Inferior parietal cortex (tissue), 1 donor: ENCODE measurements at regions not wholly inside any gene's neighbourhood (a gene's known extent, or its start where the extent isn't known, plus 50 kb on each side); places are given as distances from the start of the nearest gene placed in this dataset.

Experiments used
- DNase-seq: peaks from one replicate; pipeline ENCODE4 v3.0.0-alpha.2; 2016; ENCODE audit errors: extremely low spot score

DNA sequence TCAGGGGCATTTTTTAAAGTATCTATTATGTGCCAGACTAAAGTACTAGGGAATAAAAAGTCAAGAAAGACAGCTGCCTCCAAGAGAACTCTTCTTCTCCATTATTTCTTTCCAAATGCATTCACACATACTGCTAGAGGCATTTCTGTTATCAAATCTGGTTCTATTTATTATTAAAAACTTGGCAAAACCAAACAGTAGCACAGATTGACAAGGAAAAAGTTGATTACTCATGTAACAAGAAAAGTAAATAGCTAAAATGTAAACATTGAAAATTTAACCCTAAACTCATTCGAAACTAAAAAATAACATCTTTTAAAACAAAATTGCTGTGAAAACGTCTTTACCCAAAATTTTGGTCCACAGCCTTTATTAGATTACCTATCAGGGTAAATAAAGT, 132.9 kb upstream of the GUCY1A2 start:
- DNase-seq: no peak

GRCh38 chr11:107140983-107141382, 122.7 kb upstream of the GUCY1A2 start:
- DNase-seq: peak; percentile 3

- no peak for DNase-seq
These were observed 121.1 kb upstream of the GUCY1A2 start for GRCh38 chr11:107139396-107139795.

DNA sequence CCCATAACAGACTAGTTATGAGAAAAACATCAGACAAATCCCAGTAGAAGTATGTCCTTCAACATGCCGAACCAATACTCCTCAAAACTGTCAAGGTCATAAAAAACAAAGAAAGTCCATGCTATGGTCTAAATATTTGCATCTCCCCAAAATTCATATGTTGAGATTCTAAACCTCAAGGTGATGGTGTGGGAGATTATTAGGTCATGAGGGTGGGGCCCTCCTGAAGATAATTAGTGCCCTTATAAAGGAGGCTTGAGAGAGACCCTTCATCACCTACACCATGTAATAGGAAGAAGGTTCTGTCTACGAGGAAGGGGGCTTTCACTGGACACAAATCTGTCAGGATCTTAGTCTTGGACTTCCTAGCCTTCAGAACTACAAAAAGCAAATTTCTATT, 118.6 kb upstream of the GUCY1A2 start:
- no peak for DNase-seq

DNA sequence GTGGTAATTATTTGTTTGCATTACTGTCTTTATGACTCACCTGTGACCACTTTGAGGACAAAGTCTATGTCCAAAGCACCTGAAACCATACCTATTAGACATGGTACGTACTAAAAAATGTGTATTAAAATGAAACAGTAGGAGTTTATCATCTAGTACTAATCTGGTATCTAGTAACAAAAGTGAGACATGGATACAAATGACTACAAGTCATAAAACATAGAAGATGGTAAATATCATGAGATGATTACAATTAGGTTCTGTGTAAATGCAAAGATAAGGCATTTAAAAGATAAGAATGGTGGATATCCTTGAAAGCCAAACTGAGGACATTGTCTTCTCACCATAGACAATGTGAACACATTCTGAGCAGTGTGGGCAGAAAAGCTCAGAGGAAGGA, 113.5 kb upstream of the GUCY1A2 start:
- no peak for DNase-seq

- DNase-seq: no peak
These were observed 104.7 kb upstream of the GUCY1A2 start for GRCh38 chr11:107123022-107123421.

GRCh38 chr11:107118025-107118720, 99.9 kb upstream of the GUCY1A2 start:
- DNase-seq: no peak

- DNase-seq: no peak
These were observed 98.1 kb upstream of the GUCY1A2 start for GRCh38 chr11:107116358-107116757.

GRCh38 chr11:107102692-107103477, 84.6 kb upstream of the GUCY1A2 start:
- peak; percentile 15 for DNase-seq

GRCh38 chr11:107092667-107093066, 74.4 kb upstream of the GUCY1A2 start:
- DNase-seq: no peak

DNA sequence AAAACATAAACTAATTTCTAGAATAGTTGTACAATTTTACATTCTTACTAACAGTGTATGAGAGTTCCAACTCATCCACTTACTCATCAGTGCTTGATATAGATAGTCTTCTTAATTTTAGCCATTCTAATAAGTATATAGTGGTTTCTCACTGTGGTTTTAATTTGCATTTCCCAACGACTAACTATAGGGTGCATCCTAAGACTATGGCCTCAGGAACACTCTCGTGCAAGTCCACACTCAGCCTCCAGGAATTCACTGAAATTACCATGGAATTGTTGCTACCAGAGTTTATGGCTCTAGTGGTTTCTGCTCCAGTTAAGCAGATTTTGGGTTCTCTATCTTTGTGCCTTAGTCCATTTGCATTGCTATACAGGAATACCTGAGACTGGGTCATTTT, 60.1 kb upstream of the GUCY1A2 start:
- no peak for DNase-seq

DNA sequence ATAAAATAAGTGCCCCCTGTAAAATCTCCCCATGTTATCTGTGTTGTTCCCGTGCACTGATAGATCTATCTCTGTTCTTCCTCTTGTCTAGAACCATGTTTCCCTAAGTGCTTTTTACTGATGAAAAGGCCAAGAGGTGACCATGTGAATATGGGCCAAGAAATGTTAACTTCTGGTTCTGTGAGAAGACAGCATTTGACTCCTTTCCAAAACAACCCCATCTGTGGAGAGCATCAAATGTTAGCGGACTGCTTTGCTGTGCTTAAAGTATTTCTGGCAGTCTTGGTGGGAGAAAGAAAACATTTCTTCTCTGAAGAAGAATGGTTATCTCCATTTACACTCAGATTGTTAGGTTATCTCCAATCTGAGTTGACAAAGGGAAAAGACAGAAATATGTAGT, 58.6 kb upstream of the GUCY1A2 start:
- no peak for DNase-seq

DNA sequence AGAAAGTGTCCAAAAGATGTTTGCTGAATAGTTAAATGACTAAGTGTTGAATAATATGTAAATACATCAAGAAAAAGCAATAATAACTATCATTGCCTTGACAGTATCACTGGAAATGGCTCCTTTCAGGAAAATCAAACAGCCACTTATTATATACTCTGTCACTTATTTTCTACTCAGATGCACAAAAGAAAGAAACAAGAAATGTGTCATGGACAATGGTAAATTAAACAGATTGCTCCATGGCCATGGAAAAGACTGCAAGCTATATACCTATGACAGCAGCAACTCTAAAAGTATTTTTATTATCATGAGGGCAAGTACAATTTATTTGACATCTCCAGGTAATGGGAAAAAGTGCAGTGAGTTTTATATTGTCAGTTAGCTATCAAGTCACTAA, 52.9 kb upstream of the GUCY1A2 start:
- DNase-seq: no peak
